ENCODE measurements at regions not wholly inside any gene's neighbourhood (a gene's known extent, or its start where the extent isn't known, plus 50 kb on each side); places are given as distances from the start of the nearest gene placed in this dataset.

- TF ChIP-seq POLR2A (IDR thresholded peaks at IDR 0.05) (no peak), CTCF (IDR thresholded peaks at IDR 0.05) (no peak)
Measured at GRCh38 chr6:113587078-113587699, 270.0 kb upstream of the MARCKS start.
